Thyroid gland (tissue), 4 donors: ENCODE measurements at regions not wholly inside any gene's neighbourhood (a gene's known extent, or its start where the extent isn't known, plus 50 kb on each side); places are given as distances from the start of the nearest gene placed in this dataset.

Source experiments
- DNase-seq, 2 donors: peaks; one replicate each; pipeline ENCODE4 v3.0.0-alpha.2; 2019
- H3K27ac ChIP-seq, 3 donors: fragments of 200-600 bp; sonication (generic); 1 replicate in 2 of 3; 2 replicates in 1 of 3; pipeline ENCODE4 v1.5.1; 2016 to 2019; ENCODE audit warnings: mild to moderate bottlenecking in 1 of 3, moderate library complexity in 1 of 3
- H3K27me3 ChIP-seq: fragments of 200-600 bp; sonication (generic); one replicate; pipeline ENCODE4 v1.5.1; 2019
- H3K36me3 ChIP-seq, 2 donors: fragments of 200-600 bp; sonication (generic); one replicate each; pipeline ENCODE4 v1.5.1; 2016 to 2019
- H3K4me1 ChIP-seq, 2 donors: fragments of 200-600 bp; sonication (generic); one replicate each; pipeline ENCODE4 v1.5.1; 2017 to 2019
- H3K4me3 ChIP-seq, 3 donors: fragments of 200-600 bp; sonication (generic); replicated peaks in 1 of 3; 1 replicate in 2 of 3; 2 replicates in 1 of 3; pipeline ENCODE4 v1.5.1; 2016; ENCODE audit warnings: mild to moderate bottlenecking in 1 of 3
- H3K9me3 ChIP-seq: fragments of 200-600 bp; sonication (generic); one replicate; pipeline ENCODE4 v1.5.1; 2017
- CTCF ChIP-seq, 6 experiments: fragments of 200-600 bp in 3 of 6; fragments of 450-650 bp in 3 of 6; sonication (generic) in 3 of 6; IDR thresholded peaks; one replicate each; pipeline ENCODE4 v1.5.1; 2016 to 2019; ENCODE audit warnings: antibody characterized with exemption in 6 of 6, mild to moderate bottlenecking in 2 of 6, inconsistent platforms in 1 of 6, moderate library complexity in 1 of 6
- POLR2A ChIP-seq, 2 donors: fragments of 450-650 bp; IDR thresholded peaks; one replicate each; pipeline ENCODE4 v1.6.1; 2017; ENCODE audit warnings: antibody characterized with exemption in 2 of 2, mild to moderate bottlenecking in 2 of 2, moderate library complexity in 1 of 2
- WGBS, 2 donors: methylation state at CpG; one replicate each; pipeline ENCODE4 v1.1.5; 2017; 5-methylcytosine and 5-hydroxymethylcytosine counted together
- intact Hi-C: fragments of 100-400 bp; cut with DNase I; formaldehyde crosslinking; loops from one replicate; pipeline ENCODE4 v1.15.1; 2023

- DNase-seq = no peak
- Histone ChIP-seq H3K27ac (no peak overlapping the region), H3K4me3 (no peak overlapping the region), H3K9me3 (no peaks in the 10 kb centered on the region), H3K27me3 (no peaks in the 10 kb centered on the region), H3K36me3 (no peaks in the 10 kb centered on the region), H3K4me1 (no peaks in the 10 kb centered on the region)
- WGBS, 2 donors = 64 to 65% methylated on average over 4 of the region's 4 CpGs
- TF ChIP-seq POLR2A (IDR thresholded peaks at IDR 0.05) = no peak
- no peak for TF ChIP-seq CTCF (IDR thresholded peaks at IDR 0.05)
- intact Hi-C loops = no loop called here
Measured at GRCh38 chr5:152912924-152913323, 507.8 kb upstream of the NMUR2 start.

- H3K36me3 ChIP-seq = no peaks in the 10 kb centered on the region
- no peaks in the 10 kb centered on the region for H3K4me1 ChIP-seq
- H3K27ac ChIP-seq = no peak overlapping the region
- no peaks in the 10 kb centered on the region for H3K9me3 ChIP-seq
- intact Hi-C loops = no loop called here
- H3K4me3 ChIP-seq = no peak overlapping the region
- no peaks in the 10 kb centered on the region for H3K27me3 ChIP-seq
- TF ChIP-seq CTCF (IDR thresholded peaks at IDR 0.05) = no peak
- TF ChIP-seq POLR2A (IDR thresholded peaks at IDR 0.05) = no peak
- DNase-seq = no peak
Measured at GRCh38 chr5:152932621-152933020, 527.5 kb upstream of the NMUR2 start.

- Histone ChIP-seq H3K9me3 (no peaks in the 10 kb centered on the region), H3K4me3 (no peak overlapping the region), H3K4me1 (no peaks in the 10 kb centered on the region), H3K27me3 (no peaks in the 10 kb centered on the region), H3K36me3 (no peaks in the 10 kb centered on the region), H3K27ac (no peak overlapping the region)
- DNase-seq = no peak
- TF ChIP-seq CTCF (IDR thresholded peaks at IDR 0.05) = no peak
- no peak for TF ChIP-seq POLR2A (IDR thresholded peaks at IDR 0.05)
- intact Hi-C loops = no loop called here
- WGBS, 2 donors = 68 to 72% methylated on average over 2 of the region's 2 CpGs
Measured at GRCh38 chr5:152933056-152933455, 528.0 kb upstream of the NMUR2 start.

- DNase-seq = no peak
- Histone ChIP-seq H3K4me3 (no peak overlapping the region), H3K27me3 (no peaks in the 10 kb centered on the region), H3K9me3 (no peaks in the 10 kb centered on the region), H3K4me1 (no peaks in the 10 kb centered on the region), H3K36me3 (no peaks in the 10 kb centered on the region), H3K27ac (no peak overlapping the region)
- intact Hi-C loops = no loop called here
- no peak for TF ChIP-seq POLR2A (IDR thresholded peaks at IDR 0.05)
- no peak for TF ChIP-seq CTCF (IDR thresholded peaks at IDR 0.05)
- 94 to 96% methylated on average over 1 of the region's 1 CpG for WGBS, 2 donors
Measured at GRCh38 chr5:152938630-152939029, 533.6 kb upstream of the NMUR2 start.

GRCh38 chr5:152942633-152943336, 537.7 kb upstream of the NMUR2 start:
- Histone ChIP-seq H3K27me3 (no peaks in the 10 kb centered on the region), H3K4me3 (no peak overlapping the region), H3K4me1 (no peaks in the 10 kb centered on the region), H3K27ac (no peak overlapping the region), H3K9me3 (no peaks in the 10 kb centered on the region), H3K36me3 (no peaks in the 10 kb centered on the region)
- TF ChIP-seq POLR2A (IDR thresholded peaks at IDR 0.05) = no peak
- TF ChIP-seq CTCF (IDR thresholded peaks at IDR 0.05) = no peak
- intact Hi-C loops = no loop called here
- DNase-seq = no peak
- WGBS, 2 donors = 63 to 80% methylated on average over 5 of the region's 5 CpGs
